ENCODE measurements at regions not wholly inside any gene's neighbourhood (a gene's known extent, or its start where the extent isn't known, plus 50 kb on each side); places are given as distances from the start of the nearest gene placed in this dataset.

DNA sequence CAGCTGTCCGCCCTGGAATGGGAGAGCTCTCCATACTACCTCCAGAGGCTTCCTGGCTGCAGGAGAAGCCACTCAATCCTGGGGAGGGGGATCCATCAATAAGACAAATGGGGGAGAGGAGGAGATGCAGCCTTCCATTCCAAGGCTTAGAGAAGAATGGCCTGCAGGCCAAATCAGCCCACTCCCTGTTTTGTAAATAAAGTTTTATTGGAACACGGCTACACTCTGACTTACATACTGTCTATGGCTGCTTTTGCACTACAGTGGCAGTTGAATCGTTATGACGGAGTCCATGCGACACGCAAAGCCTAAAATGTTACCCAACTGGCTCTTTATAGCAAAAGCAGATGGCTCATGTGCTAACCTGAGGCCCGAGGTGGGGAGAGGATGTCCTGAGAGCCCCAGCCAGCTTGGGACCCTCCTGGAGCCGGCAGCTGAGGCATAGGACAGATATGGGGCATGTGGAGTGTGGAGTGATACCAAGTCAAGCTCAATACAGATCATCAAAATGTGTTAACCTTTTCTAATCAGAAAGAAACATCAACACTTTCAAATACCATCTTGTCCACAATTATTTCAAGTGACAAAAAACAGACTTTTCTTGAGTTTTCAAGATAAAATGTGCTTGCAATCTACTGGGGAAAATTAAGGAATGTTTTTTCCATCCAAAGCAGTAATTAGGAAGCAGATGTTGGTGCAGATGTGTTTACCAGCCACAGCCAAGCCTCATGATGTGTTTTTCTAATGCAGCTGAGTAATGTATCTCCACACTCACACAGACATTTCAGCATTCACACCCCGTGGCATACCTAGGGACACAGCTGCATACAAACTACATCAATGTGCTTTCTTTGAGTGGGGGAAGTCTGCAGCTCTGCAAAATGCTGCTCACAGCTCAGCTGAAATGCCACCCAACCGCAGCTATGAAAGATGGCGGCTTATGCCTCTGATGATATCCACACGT lies 181.6 kb downstream of the SHANK2 start:
- DNase-seq = no peak

- DNase-seq = no peak
Measured at GRCh38 chr11:71068963-71069362, 183.4 kb downstream of the SHANK2 start.

GRCh38 chr11:71067753-71068152 lies 184.6 kb downstream of the SHANK2 start:
- DNase-seq = no peak

- no peak for DNase-seq
Measured at GRCh38 chr11:71066311-71066710, 186.1 kb downstream of the SHANK2 start.

GRCh38 chr11:71065841-71066240 lies 186.5 kb downstream of the SHANK2 start:
- no peak for DNase-seq

- no peak for DNase-seq
Measured at GRCh38 chr11:71064702-71065515, 187.5 kb downstream of the SHANK2 start.

DNA sequence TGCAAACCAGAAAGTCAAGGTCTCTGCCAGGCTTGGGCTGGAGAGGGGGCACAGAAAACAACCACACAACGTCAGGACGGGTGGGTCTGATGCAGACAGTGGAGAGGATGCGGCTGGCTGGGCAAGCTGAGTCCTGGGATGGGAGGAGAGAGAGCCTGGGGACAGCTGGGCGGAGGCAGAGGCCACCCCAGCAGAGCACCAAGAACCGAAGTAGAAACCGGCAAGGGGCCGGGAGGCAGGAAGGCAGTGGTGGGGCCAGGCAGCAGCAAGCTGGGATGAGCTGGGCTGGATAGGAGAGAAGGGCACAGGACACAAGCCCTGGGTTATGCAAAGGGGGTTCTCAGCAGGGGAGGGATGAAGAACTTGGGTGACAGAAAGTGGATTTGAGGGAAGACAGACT lies 188.2 kb downstream of the SHANK2 start:
- no peak for DNase-seq

- DNase-seq = no peak
Measured at GRCh38 chr11:71063129-71063528, 189.2 kb downstream of the SHANK2 start.

- DNase-seq = no peak
Measured at GRCh38 chr11:71062199-71062598, 190.2 kb downstream of the SHANK2 start.

- DNase-seq = no peak
Measured at GRCh38 chr11:71060391-71060791, 192.0 kb downstream of the SHANK2 start.

- no peak for DNase-seq
Measured at GRCh38 chr11:71059662-71060061, 192.7 kb downstream of the SHANK2 start.

GRCh38 chr11:71055925-71056324 lies 196.5 kb downstream of the SHANK2 start:
- DNase-seq = no peak

All from NCI-H1105 (cell line).